RWPE2 (cell line): ENCODE measurements at regions not wholly inside any gene's neighbourhood (a gene's known extent, or its start where the extent isn't known, plus 50 kb on each side); places are given as distances from the start of the nearest gene placed in this dataset.

Source experiments
- ATAC-seq: fragments of 200-7000 bp; cut with Tn5 transposase; 3 replicates; pipeline ENCODE4 v1.9.1; 2021; ENCODE audit warnings: low read depth
- DNase-seq: peaks from one replicate; pipeline ENCODE4 v3.0.0-alpha.2; 2020; ENCODE audit warnings: low spot score
- H3K27ac ChIP-seq: fragments of 450-650 bp; 2 replicates; pipeline ENCODE4 v1.5.1; 2017; ENCODE audit warnings: mild to moderate bottlenecking; ENCODE audit not compliant: poor library complexity, severe bottlenecking
- H3K27me3 ChIP-seq: fragments of 250-450 bp; sonication (Bioruptor Pico); 2 replicates; pipeline ENCODE4 v1.5.1; 2021; ENCODE audit warnings: mild to moderate bottlenecking, moderate library complexity; ENCODE audit not compliant: insufficient read depth, poor library complexity, severe bottlenecking
- H3K36me3 ChIP-seq: fragments of 250-450 bp; sonication (Bioruptor Pico); 2 replicates; pipeline ENCODE4 v1.5.1; 2020; ENCODE audit warnings: low read depth, mild to moderate bottlenecking, moderate library complexity
- H3K4me1 ChIP-seq: fragments of 250-450 bp; sonication (Bioruptor Pico); 2 replicates; pipeline ENCODE4 v1.5.1; 2021; ENCODE audit warnings: mild to moderate bottlenecking, moderate library complexity; ENCODE audit not compliant: insufficient read depth, poor library complexity, severe bottlenecking
- H3K4me3 ChIP-seq: fragments of 250-450 bp; sonication (Bioruptor Pico); 2 replicates; pipeline ENCODE4 v1.5.1; 2021; ENCODE audit warnings: mild to moderate bottlenecking, moderate library complexity; ENCODE audit not compliant: severe bottlenecking
- H3K9me3 ChIP-seq: fragments of 250-450 bp; sonication (Bioruptor Pico); 2 replicates; pipeline ENCODE4 v1.5.1; 2021; ENCODE audit warnings: mild to moderate bottlenecking, moderate library complexity; ENCODE audit not compliant: severe bottlenecking
- TF ChIP-seq, protein P1 (sequence below): fragments of 450-650 bp; IDR thresholded peaks from one replicate; pipeline ENCODE4 v1.5.1; 2017; ENCODE audit warnings: mild to moderate bottlenecking, moderate library complexity; ENCODE audit not compliant: poor library complexity, severe bottlenecking

DNA sequence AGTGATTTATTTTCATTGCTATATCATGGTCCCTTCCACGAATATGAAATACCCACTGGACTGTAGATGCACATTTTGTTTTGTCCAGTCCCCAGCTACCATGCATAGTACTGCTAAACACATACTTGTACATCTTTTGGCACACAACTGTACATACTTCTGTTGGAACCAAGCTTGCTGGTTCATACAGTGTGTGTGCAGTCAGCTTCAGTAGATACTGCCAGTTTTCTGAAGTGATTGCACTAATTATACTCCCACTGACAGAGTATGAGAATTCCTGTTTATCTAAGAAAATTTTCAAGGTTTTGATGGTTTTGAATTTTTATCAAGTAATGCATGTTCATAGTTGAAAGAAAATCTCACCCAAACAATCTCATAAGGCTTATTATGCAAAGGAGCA is 100.7 kb upstream of the LMCD1 start:
- no peak overlapping the region for H3K27ac ChIP-seq
- TF ChIP-seq, protein P1, sequence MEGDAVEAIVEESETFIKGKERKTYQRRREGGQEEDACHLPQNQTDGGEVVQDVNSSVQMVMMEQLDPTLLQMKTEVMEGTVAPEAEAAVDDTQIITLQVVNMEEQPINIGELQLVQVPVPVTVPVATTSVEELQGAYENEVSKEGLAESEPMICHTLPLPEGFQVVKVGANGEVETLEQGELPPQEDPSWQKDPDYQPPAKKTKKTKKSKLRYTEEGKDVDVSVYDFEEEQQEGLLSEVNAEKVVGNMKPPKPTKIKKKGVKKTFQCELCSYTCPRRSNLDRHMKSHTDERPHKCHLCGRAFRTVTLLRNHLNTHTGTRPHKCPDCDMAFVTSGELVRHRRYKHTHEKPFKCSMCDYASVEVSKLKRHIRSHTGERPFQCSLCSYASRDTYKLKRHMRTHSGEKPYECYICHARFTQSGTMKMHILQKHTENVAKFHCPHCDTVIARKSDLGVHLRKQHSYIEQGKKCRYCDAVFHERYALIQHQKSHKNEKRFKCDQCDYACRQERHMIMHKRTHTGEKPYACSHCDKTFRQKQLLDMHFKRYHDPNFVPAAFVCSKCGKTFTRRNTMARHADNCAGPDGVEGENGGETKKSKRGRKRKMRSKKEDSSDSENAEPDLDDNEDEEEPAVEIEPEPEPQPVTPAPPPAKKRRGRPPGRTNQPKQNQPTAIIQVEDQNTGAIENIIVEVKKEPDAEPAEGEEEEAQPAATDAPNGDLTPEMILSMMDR, result no peak
- ATAC-seq, result no peak
- no peaks in the 10 kb centered on the region for H3K4me1 ChIP-seq
- no peaks in the 10 kb centered on the region for H3K9me3 ChIP-seq
- no peaks in the 10 kb centered on the region for H3K27me3 ChIP-seq
- H3K36me3 ChIP-seq, result no peaks in the 10 kb centered on the region
- H3K4me3 ChIP-seq, result no peak overlapping the region
- DNase-seq, result no peak

DNA sequence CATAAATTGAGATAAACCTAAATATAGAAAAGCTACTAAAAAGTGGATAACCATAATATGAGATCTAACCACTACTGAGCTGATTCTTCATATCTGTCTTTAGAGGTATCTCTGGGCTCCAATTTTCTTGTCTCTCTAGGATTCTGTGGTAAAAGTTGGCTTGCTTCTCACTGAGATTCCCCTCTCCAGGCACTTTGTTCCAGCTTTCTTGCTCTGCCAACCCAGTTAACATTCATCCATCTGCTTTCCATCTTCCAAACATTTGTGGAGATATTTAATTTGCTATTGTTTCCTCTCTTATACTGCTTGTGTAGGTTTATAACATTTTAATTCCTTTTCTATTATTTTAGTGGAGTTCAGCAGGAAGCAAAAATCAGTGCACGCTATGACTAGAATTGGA is 97.6 kb upstream of the LMCD1 start:
- Histone ChIP-seq H3K27ac (no peak overlapping the region), H3K4me1 (no peaks in the 10 kb centered on the region), H3K36me3 (no peaks in the 10 kb centered on the region), H3K9me3 (no peaks in the 10 kb centered on the region), H3K4me3 (no peak overlapping the region), H3K27me3 (no peaks in the 10 kb centered on the region)
- ATAC-seq (no peak), DNase-seq (no peak)
- TF ChIP-seq, protein P1, result no peak

DNA sequence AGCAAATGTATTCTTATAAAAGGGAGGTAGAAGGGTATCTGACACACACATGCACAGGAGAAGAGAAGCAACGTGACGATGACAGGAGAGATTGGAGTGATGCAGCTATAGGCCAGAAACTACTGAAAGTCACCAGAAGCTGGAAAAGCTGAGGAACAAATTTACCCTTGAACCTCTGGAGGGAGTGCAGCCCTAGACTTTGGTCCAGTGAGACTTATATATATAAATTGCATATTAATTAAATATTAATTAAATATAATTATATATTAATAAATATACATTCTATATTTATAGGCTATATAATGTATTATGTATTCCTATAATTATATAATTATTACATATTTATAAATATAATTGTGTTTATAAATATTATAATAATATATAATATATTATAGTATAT is 96.5 kb upstream of the LMCD1 start:
- Histone ChIP-seq H3K4me1 (no peaks in the 10 kb centered on the region), H3K4me3 (no peak overlapping the region), H3K27ac (no peak overlapping the region), H3K27me3 (no peaks in the 10 kb centered on the region), H3K9me3 (no peaks in the 10 kb centered on the region), H3K36me3 (no peaks in the 10 kb centered on the region)
- TF ChIP-seq, protein P1, result no peak
- ATAC-seq (no peak), DNase-seq (no peak)

DNA sequence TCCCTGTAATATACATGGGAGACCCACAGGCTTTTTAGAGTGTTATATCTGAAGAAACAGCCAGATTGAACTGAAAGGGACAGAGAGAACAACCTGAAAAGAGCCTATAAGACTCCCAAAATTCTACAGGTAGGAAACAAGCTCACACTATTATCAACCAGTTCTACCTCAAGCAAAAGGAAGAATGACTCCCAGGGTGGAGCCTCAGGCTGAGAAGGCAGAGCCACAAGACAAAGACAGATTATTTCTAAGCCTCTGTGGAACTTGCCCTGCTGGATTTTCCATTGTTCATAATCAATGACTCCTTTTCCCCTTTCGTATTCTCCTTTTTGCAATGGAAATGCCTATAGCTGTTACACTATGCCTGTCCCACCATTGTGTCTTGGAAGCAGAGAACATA is 95.1 kb upstream of the LMCD1 start:
- Histone ChIP-seq H3K36me3 (no peaks in the 10 kb centered on the region), H3K4me1 (no peaks in the 10 kb centered on the region), H3K9me3 (no peaks in the 10 kb centered on the region), H3K27me3 (no peaks in the 10 kb centered on the region), H3K27ac (no peak overlapping the region), H3K4me3 (no peak overlapping the region)
- no peak for DNase-seq
- TF ChIP-seq, protein P1, result no peak
- ATAC-seq, result no peak

DNA sequence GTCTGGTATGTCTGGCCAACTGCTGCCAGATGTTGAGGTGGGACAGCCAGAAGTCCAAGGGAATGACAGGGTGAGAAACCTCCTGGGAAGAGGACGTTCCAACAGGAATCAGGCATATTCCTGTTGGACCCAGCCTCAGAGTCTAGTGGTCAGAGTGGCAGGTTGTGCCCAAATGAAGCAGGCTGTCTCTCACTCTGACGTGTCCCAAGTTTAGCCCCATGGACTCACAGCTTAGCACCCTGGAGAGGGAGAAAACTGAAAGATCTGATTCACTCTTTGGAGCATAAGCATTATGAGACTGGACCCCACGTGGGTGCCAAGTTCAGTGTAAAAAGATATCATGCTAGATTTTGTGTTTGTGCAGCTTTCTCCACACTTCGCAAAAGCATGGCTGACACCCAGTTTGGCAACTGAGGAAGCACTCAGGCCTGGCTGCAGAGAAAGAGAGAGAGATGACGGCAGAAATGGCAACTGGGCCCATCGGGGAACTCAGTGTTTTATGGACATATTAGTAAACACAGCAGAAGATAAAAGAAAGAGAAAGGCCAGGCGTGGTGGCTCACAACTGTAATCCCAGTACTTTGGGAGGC is 88.2 kb upstream of the LMCD1 start:
- H3K27ac ChIP-seq, result no peak overlapping the region
- H3K36me3 ChIP-seq, result no peaks in the 10 kb centered on the region
- no peaks in the 10 kb centered on the region for H3K9me3 ChIP-seq
- ATAC-seq, result no peak
- TF ChIP-seq, protein P1, result no peak
- no peak for DNase-seq
- no peak overlapping the region for H3K4me3 ChIP-seq
- no peaks in the 10 kb centered on the region for H3K4me1 ChIP-seq
- no peaks in the 10 kb centered on the region for H3K27me3 ChIP-seq
